GM21528 (cell line): ENCODE measurements at regions not wholly inside any gene's neighbourhood (a gene's known extent, or its start where the extent isn't known, plus 50 kb on each side); places are given as distances from the start of the nearest gene placed in this dataset.
"Not testable (repeated sequence)": the region's sequence is repeated elsewhere in the genome, so short reads cannot be mapped to it uniquely, and the experiment has no call there.

ENCODE experiments used
- ATAC-seq: cut with Tn5 transposase; IDR thresholded peaks from one replicate; pipeline ENCODE4 v1.9.1; 2021; ENCODE audit warnings: mild to moderate bottlenecking, moderate library complexity; ENCODE audit not compliant: unreplicated experiment, low FRiP score

DNA sequence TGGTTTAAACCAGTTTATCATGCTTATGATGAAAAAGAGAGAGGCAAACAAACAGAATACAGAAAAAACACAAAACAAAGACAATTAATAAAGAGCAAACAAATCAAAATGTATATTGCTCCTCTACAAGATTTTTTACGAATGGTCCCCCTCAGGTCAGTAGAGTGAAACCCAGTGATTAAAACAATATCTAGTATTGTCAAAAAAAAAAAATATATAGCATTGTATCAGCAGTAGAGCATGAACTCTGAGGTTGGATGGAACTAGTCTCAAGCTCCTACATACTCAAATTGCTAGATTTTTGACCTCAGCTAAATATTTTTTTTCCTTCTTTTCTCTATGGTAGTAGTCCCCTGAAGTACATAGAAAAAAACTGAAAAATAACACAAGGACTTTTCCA lies 290.3 kb upstream of the LUZP2 start:
- ATAC-seq = no peak

DNA sequence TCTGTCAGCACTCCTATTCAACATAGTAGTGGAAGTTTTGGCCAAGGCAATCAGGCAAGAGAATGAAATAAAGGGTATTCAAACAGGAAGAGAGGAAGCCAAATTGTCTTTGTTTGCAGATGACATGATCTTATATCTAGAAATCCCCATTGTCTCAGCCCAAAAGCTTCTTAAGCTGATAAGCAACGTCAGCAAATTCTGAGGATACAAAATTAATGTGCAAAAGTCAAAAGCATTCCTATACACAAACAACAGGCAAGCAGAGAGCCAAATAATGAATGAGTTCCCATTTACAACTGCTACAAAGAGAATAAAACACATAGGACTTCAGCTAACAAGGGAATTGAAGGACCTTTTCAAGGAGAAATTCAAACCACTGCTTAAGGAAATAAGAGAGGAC lies 280.4 kb upstream of the LUZP2 start:
- no peak for ATAC-seq

DNA sequence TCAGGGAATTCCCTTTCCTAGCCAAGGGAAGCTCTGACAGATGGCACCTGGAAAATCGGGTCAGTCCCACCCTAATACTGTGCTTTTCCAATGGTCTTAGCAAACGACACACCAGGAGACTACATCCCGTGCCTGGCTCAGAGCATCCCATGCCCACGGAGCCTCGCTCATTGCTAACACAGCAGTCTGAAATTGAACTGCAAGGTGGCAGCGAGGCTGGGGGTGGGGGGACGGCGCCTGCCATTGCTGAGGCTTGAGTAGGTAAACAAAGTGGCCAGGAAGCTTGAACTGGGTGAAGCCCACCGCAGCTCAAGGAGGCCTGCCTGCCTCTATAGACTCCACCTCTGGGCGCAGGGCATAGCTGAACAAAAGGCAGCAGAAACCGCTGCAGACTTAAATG lies 279.5 kb upstream of the LUZP2 start:
- ATAC-seq = not testable (repeated sequence)

DNA sequence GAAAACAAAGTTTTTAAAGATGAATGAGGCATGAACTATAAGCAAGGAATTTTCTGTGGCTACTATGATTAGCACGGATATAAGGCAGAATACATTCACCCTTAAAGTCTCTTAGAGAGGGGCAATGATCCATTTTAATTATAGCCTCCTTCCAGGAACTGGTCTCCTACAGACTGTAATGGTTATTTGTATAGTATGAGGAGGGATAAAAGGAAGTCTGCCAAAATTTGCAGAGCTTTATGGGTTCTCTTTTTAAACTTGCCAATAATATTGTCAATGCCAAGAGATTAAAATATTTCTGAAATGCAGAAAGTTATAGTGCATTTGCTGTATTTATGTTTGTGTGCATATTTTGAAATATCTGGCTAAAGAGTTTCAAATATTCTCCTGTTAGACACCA lies 271.4 kb upstream of the LUZP2 start:
- no peak for ATAC-seq

DNA sequence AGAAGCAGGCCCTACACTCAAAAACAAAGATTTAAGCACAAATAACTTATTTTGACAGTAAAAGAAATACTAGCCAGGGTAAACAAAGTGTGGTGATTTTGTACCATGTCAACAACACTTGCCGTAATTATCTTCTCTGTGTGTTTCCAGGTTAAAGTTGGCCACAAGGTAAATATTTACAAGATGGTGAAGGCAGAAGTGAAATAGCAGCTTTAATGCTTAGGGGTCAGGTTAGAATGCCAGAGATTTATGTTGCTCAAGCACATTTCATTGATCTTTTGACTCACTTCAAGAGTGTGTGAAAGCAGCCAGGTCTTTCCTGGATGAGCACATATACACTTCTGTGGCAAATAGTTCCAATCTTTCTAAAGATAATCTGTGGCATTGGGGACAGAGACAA lies 270.2 kb upstream of the LUZP2 start:
- no peak for ATAC-seq

DNA sequence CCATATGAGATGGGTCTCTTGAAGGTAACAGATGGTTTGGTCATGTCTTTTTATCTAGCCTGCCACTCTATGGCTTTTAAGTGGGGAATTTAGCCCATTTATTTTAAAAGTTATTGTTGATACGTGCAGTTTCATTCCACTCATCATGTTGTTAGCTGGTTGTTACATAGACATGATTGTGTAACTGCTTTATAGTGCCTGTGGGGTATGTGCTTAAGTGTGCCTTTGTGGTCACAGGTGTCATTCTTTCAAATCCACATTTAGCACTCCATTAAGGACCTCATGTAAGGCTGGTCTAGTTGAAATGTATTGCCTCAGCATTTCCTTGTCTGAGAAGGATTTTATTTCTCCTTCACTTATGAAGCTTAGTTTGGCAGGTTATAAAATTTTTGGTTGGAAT lies 263.8 kb upstream of the LUZP2 start:
- no peak for ATAC-seq

DNA sequence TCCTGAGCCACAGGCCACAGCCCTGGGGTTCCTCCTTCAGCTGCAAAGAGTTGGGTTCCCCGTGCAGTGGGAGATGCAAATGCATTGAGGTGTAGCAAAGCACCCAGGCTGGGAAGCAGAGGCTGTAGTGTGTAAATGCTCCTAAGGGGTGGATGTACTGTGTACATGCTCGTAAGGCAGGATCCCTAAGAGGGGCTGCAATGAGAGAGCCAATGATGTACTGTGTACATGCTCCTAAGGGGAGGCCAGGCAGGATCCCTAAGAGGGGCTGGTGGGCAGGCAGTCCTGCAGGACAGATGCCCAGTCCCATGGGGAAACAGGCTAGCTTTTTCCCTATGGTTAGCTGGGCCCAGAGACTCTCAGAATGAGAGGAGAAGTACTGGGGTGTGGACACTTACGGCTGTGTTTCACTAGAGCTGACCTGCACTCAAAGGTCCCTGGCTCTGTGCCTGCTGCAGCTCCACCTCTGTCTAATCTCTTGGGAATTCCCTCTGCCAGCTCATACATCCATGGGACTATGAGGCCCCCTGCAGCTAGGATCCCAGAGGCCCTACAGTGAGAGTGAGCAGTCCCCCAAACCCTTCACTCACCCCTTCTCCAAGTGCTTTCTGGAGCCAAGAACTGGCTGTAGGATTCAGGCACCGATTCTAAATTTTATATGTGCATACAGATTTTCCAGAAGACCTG lies 261.9 kb upstream of the LUZP2 start:
- no peak for ATAC-seq

DNA sequence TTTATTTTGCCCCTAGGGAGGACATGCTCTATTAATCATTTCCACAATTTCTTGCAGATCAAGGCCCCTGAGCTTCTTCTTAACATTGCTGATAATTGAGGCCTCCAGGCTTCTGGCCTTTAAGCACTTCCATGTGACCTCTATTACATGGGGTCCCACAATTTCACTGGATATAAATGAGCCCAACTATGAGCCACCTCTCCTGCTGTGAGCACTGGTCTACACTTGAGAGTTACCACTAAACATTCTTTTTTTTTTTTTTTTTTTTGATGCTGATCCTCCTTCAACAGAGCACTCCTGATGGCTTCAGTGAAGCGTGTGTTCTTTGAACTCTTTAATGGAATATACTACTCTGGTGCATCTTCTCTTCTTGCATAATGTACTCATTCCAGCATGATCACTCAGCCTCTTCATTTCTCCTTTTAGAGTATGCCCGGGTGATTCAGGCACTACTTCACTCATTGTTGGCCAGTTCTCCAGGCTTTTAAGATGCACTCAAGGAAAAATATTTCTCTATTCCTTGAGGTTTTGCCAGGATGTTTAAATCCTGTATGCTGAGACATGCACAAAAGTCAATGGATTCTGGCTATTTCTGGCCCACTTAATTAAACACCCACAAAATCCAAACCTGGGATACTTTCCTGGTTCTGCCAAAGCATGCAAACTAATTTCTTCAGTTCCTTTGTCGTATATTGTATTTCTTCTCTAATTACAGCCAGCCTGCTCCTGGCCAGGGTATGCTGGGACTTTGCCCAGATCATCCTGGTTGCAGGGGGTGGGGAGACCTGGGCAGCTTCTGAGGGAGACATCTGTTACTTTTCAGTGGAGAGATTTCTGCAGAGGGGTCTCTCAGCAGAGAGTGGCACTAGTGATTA lies 257.8 kb upstream of the LUZP2 start:
- ATAC-seq = no peak

DNA sequence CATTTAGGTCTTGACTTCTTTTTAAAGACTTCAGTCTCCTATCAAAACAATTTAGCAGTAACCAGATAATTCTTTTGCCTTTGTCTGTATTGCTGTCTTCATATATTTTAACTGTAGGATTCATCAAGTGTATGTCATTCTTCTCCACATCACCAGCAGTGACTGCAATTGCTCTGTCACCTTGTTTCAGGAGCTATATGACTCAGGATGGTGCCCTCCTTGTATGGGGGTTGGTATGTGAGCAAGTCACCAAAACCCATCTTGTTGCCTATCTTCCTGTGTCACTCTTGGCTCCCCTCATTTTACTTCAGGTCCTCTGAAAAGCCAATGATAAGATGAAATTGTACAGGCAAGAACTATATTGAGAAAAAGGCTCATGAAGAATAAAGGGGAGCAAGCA lies 256.9 kb upstream of the LUZP2 start:
- ATAC-seq = no peak

DNA sequence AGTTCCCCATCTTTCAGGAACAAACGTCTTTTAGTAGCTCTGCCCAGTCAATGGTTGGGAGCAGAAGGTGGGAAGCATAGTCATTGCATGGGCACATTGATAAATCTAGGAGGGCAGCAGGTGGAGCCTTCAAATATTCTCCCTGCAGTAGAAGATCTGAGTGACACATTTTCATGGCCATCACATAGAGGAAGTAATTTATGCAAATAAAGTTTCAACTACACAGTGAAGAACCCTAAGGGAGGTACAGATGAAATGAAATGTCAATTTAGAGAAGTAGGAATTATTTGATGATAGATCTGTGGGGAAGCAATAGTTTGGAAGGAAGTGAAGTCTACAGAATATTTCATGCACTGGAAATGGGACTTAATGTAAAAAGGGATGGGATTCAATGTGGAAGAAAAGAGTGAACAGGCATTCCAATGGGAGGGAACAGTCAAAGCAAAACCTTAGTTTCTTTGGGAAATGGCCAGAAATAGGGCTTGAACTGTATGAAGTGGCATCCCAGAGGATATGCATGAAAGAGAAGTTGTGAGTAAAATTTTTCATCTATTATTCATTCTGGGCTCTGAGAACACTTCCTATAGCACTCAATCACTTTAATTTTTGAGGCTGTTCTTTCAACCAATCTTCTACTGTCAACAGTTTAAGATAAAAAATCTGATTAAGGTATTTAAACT lies 256.2 kb upstream of the LUZP2 start:
- no peak for ATAC-seq

DNA sequence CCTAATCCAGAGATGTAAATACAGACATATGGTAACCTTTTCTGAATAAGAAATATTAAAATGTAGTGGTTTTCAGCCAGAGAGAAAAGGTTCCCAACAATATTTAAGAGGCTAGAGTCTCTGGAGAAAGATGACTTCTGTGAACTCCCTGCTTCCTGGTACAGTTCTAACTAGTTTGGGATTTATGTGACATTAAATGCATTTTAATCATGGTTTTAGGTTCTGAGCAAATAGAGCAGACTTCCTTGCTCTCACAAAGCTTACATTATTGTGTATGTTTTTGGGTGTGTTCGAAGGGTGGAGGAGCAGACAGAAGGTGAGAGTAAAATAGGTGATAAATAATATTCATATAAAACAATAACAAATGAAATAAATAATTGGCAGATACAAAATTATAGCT lies 250.1 kb upstream of the LUZP2 start:
- ATAC-seq = no peak

DNA sequence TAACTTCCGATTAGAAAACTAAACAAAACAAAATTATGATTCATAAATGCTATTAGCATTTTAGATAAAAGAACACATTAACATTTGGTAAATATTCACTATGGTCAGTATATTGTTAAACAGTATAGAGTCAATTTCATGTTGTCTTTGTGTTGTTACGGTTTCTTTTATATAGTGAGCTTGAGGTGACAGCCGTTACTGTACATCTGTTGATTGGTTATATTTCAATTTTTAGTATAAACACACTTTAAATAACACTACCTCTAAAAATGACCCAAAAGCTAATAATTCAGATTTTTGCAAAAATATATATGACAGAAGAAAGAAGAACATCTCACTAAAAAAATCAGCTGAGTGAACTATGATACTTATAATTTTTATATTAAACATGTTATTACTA lies 249.0 kb upstream of the LUZP2 start:
- ATAC-seq = no peak

DNA sequence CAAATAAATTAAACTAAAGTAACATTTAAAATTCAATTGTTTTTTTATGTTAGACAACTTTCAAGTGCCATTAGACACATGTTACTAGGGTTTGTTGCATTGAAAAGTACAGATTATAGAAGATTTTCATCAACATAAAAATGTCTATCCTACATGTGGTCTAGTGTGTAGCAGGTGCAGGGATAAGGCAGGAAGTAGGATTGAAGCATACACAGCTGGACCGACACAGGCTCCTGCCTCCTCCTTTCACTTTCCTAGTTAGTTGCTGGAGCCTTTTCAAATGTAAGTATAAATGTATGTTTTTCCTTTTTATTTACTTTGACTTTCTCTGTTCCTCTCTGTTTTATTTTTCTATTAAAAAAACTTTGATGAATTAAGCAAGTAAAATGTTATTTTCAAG lies 246.9 kb upstream of the LUZP2 start:
- no peak for ATAC-seq

DNA sequence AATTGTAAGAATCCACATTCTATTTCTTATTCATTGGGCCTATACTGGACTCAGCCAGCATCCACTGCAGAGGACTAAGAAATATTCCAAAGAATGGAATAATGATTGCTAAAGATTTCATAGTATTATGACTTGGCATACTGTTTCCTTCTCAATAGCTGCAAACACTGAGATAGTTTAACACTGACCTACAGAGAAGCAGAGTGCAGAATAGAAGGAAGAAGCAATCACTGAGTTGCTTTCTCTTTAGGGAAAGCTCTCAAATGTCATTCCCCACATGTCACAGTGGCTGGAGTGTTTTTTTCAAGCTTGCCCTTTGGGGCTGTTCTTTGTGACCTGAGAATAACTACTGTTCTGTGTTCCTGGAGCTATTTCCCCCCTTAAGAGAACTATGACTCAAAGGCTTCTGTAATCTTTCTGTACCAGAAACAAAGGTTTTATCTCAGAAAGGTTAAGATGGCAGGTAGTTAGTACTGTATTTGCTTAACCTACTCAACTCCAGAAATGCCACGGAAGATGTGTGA lies 243.6 kb upstream of the LUZP2 start:
- no peak for ATAC-seq

DNA sequence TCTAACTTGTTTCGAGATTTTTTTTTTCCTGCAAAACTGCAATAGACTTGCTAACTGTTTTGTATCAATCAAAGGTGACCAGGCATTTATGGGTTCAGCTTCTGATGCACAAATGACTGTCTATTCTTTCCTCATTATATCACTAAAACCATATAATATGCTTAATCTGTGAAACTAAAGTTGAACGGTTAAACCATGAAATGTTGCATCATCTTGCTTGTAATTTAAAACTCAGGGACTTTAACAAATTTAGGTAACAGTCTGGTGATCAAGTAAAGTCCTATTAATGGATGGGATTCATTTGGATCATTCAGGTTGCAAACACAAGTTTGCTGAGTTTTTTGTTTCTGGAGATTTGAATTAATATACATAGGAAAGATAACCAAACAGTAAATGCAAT lies 232.0 kb upstream of the LUZP2 start:
- ATAC-seq = no peak

DNA sequence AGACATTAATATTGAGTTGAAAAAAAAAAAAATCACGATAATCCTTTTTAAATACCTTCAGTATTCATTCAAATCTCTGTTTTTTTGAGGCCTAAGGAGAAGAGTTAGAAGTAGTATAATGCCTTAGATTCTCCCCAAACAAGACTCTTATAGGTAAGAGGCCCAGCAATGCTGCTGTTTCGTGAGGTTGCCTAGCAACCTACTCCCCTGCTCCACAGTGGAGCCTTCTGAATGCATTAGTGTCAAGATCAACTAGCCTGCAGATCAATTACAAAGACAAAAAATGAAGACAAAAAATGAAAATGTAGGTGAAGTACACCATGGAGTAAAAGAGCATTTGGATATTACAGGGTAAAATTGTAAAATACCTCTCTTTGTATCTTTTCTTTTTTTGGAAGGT lies 229.8 kb upstream of the LUZP2 start:
- ATAC-seq = no peak

DNA sequence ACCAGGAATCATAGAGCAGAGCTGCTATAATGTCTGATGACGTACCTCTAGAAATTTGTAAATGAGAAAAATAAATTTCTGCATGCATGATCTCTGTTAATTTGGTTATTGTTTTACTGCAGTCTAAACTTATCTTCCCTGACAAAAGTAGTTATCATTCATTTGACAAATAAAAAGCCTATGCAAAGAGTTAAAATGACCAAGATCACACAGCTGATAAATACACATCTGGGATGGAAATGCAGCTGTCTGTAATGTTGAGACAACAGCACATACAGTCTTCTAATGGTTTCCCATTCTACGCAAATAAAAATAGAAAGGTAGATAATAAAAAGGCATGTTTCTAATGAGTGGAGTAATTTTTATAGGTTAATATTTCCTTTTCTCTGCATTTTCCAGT lies 225.1 kb upstream of the LUZP2 start:
- ATAC-seq = no peak

DNA sequence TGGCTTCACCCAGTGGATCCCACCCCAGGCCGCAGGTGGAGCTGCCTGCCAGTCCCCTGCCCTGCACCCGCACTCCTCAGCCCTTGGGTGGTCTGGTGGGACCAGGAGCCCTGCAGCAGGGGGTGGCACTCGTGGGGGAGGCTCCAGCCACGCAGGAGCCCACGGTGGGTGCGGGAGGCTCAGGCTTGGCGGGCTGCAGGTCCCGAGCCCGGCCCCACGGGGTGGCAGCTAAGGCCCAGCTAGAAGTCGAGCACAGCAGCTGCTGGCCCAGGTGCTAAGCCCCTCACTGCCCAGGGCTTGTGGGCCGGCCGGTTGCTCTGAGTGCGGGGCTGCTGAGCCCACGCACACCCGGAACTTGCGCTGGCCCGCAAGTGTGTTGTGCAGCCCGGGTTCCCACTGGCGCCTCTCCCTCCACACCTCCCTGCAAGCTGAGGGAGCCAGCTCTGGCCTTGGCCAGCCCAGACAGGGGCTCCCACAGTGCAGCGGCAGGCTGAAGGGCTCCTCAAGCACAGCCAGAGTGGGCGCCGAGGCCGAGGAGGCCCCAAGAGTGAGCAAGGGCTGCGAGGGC lies 222.6 kb upstream of the LUZP2 start:
- ATAC-seq = not testable (repeated sequence)

DNA sequence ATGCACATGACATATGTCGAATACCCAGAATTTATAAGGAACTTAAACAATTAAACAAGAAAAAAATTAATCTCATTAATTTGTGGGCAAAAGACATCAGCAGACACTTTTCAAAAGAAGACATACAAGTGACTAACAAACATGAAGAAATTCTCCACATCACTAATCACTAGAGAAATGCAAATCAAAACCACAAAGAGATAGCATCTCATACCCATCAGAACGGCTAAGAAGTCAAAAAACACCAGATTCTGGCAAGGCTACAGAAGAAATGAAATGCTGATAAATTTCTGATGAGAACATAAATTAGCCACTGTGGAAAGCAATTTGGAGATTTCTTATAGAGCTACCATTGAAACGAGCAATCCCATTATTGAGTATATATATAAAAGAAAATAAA lies 210.6 kb upstream of the LUZP2 start:
- ATAC-seq = no peak

DNA sequence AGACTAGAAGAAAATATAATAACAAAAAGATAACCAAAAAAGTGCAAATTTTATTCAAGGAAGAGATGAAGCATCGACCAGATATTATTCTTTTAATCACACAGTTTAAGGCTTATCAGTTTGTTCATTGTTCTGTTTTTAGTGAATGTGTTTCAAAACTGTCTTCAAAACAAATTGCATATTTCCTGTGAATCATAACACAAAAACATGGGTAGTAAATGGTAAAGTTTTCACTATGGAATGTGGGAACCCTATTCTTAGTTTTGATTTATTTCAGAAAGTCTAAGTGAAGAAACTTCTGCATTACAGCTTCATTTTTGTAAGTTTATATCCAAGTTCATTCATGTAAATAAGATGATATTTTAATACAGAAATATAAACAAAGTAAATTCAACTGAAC lies 207.6 kb upstream of the LUZP2 start:
- ATAC-seq = no peak

DNA sequence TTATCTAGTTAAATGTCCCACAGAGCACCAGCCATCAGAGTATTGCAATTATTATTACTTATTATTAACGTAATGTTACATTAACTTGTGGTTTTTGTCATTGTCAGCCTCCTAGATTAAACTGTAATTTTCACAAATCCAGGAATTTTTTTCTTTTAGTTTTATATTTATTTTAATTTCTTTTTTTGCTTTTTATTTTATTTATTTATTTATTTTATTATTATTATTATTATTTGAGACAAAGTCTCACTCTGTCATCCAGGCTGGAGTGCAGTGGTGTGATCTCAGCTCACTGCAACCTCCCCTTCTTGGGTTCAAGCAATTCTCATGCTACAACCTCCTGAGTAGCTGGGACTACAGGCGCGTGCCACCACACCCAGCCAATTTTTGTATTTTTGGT lies 202.9 kb upstream of the LUZP2 start:
- no peak for ATAC-seq
